ENCODE measurements at regions not wholly inside any gene's neighbourhood (a gene's known extent, or its start where the extent isn't known, plus 50 kb on each side); places are given as distances from the start of the nearest gene placed in this dataset.

GRCh38 chr7:36010656-36011587 lies 142.1 kb upstream of the EEPD1 start:
- TF ChIP-seq CTCF (IDR thresholded peaks at IDR 0.05) (no peak), POLR2AphosphoS5 (IDR thresholded peaks at IDR 0.05) (no peak)

Measured in breast epithelium (tissue), 3 donors.